ENCODE measurements at regions not wholly inside any gene's neighbourhood (a gene's known extent, or its start where the extent isn't known, plus 50 kb on each side); places are given as distances from the start of the nearest gene placed in this dataset.

DNA sequence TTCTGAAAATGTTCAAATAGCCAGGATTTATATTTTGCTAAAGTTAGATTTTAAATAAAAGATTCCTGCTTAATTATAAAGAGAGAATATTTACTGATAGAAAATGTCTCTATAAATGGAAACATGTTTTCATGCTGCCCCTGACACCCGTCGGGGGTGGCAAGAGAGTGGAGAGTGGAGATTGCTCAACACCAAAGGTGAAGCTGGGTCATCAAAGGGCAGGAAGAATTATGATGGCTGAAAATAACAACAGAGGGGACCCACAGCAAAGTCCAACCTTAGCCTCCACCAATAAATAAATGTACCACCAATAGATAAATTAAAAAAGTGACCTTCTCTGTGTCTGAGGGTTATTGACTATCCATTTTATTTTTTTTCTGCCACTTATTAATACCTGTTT is 326.8 kb upstream of the GYPC start:
- Histone ChIP-seq H3K27ac (no peak overlapping the region), H3K9me3 (ENCODE audit: low read depth) (no peaks in the 10 kb centered on the region), H3K36me3 (no peaks in the 10 kb centered on the region), H3K4me1 (ENCODE audit: low read depth) (no peaks in the 10 kb centered on the region), H3K4me3 (no peak overlapping the region), H3K27me3 (no peaks in the 10 kb centered on the region)
- DNase-seq (ENCODE audit: low read depth in 1 of 2, low spot score in 1 of 2): no peak
- TF ChIP-seq, protein P1, sequence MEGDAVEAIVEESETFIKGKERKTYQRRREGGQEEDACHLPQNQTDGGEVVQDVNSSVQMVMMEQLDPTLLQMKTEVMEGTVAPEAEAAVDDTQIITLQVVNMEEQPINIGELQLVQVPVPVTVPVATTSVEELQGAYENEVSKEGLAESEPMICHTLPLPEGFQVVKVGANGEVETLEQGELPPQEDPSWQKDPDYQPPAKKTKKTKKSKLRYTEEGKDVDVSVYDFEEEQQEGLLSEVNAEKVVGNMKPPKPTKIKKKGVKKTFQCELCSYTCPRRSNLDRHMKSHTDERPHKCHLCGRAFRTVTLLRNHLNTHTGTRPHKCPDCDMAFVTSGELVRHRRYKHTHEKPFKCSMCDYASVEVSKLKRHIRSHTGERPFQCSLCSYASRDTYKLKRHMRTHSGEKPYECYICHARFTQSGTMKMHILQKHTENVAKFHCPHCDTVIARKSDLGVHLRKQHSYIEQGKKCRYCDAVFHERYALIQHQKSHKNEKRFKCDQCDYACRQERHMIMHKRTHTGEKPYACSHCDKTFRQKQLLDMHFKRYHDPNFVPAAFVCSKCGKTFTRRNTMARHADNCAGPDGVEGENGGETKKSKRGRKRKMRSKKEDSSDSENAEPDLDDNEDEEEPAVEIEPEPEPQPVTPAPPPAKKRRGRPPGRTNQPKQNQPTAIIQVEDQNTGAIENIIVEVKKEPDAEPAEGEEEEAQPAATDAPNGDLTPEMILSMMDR (IDR thresholded peaks at IDR 0.05; ENCODE audit: low read depth, low read length): no peak

DNA sequence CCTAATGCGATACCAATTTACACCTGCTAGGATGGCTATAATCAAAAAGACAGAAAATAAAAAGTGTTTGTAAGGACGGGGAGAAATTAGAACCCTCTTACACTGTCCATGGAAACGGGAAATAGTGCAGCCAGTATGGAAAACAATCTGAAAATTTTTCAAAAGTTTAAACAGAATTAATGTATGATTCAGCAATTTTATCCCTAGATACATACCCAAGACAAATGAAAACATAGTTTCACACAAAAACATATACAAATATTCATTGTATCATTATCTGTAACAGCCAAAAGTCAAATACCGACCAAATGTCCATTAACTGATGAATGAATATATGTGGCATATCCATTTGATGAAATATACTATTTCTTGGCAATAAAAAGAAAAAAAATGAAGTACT is 313.5 kb upstream of the GYPC start:
- no peak overlapping the region for H3K27ac ChIP-seq
- no peaks in the 10 kb centered on the region for H3K27me3 ChIP-seq
- no peak overlapping the region for H3K4me3 ChIP-seq
- no peaks in the 10 kb centered on the region for H3K9me3 ChIP-seq (ENCODE audit: low read depth)
- H3K4me1 ChIP-seq (ENCODE audit: low read depth): no peaks in the 10 kb centered on the region
- H3K36me3 ChIP-seq: no peaks in the 10 kb centered on the region
- no peak for DNase-seq (ENCODE audit: low read depth in 1 of 2, low spot score in 1 of 2)
- TF ChIP-seq, protein P1 (IDR thresholded peaks at IDR 0.05; ENCODE audit: low read depth, low read length): no peak

DNA sequence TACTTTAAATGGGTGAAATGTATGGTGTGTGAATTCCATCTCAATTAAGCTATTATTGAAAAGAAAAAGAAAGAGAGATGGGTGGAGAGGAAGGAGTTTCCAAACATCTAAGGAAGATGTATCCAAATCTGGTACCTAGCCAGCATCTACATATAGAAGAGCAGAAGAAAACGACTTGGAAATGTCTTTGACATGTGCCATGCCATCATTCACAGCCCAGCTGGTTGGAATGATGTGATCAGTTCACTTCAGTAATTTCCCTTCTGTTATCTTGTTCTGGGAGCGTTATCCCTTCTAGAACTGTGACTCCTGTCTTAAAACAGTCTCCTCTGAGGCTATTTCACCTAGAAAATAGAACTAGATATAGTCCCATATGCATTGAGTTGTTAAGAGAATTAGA is 312.8 kb upstream of the GYPC start:
- Histone ChIP-seq H3K4me1 (ENCODE audit: low read depth) (no peaks in the 10 kb centered on the region), H3K27ac (no peak overlapping the region), H3K4me3 (no peak overlapping the region), H3K27me3 (no peaks in the 10 kb centered on the region), H3K36me3 (no peaks in the 10 kb centered on the region), H3K9me3 (ENCODE audit: low read depth) (no peaks in the 10 kb centered on the region)
- no peak for DNase-seq (ENCODE audit: low read depth in 1 of 2, low spot score in 1 of 2)
- TF ChIP-seq, protein P1 (IDR thresholded peaks at IDR 0.05; ENCODE audit: low read depth, low read length): no peak

DNA sequence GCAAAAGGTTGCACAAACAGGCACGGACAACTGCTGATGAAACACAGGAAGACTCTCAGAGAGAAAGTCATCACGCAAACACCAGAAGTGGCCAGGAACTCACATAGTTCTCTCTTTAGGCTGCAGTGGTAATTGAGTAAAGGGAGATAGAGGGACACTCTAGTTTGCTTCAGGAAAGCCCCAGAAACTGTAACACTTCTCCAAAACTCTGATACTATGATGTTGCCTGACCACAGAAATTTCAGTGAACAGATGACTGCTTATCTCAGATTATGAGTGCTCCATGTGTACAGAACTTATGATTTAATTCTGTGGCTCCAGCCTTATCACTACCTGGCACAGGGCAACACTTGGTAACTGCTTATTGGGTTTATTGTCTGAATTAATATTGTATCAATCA is 311.5 kb upstream of the GYPC start:
- Histone ChIP-seq H3K36me3 (no peaks in the 10 kb centered on the region), H3K27me3 (no peaks in the 10 kb centered on the region), H3K4me1 (ENCODE audit: low read depth) (no peaks in the 10 kb centered on the region), H3K4me3 (no peak overlapping the region), H3K9me3 (ENCODE audit: low read depth) (no peaks in the 10 kb centered on the region), H3K27ac (no peak overlapping the region)
- no peak for DNase-seq (ENCODE audit: low read depth in 1 of 2, low spot score in 1 of 2)
- TF ChIP-seq, protein P1 (IDR thresholded peaks at IDR 0.05; ENCODE audit: low read depth, low read length): no peak

- TF ChIP-seq, protein P1 (IDR thresholded peaks at IDR 0.05; ENCODE audit: low read depth, low read length): no peak
- Histone ChIP-seq H3K36me3 (no peaks in the 10 kb centered on the region), H3K27ac (no peak overlapping the region), H3K4me3 (no peak overlapping the region), H3K9me3 (ENCODE audit: low read depth) (no peaks in the 10 kb centered on the region), H3K27me3 (no peaks in the 10 kb centered on the region), H3K4me1 (ENCODE audit: low read depth) (no peaks in the 10 kb centered on the region)
- no peak for DNase-seq (ENCODE audit: low read depth in 1 of 2, low spot score in 1 of 2)
Observed at GRCh38 chr2:126345691-126346090, 310.3 kb upstream of the GYPC start.

DNA sequence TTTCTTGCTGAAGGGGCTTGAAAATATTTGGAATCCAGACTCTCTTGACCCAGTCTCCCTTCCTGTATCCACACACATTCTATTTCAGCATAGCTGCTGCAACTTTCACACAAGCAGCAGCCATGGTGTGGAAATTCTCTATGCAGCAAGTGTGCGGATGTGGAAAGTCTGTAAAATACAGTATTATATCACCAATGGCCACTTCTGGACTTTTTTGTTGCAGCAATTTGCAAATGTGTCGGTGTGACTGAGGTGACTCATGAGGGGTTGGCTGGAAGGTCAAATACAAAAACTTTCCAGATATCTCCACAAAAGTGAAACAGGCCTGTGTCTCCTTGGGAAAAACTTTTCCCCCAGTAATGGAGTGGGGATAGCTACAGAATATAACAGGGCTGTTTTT is 299.3 kb upstream of the GYPC start:
- Histone ChIP-seq H3K4me1 (ENCODE audit: low read depth) (no peaks in the 10 kb centered on the region), H3K27me3 (no peaks in the 10 kb centered on the region), H3K36me3 (no peaks in the 10 kb centered on the region), H3K27ac (no peak overlapping the region), H3K4me3 (no peak overlapping the region), H3K9me3 (ENCODE audit: low read depth) (no peaks in the 10 kb centered on the region)
- TF ChIP-seq, protein P1 (IDR thresholded peaks at IDR 0.05; ENCODE audit: low read depth, low read length): no peak
- no peak for DNase-seq (ENCODE audit: low read depth in 1 of 2, low spot score in 1 of 2)

All from cardiac muscle cell (in vitro differentiated cells and primary cell).